Fibroblast of villous mesenchyme (primary cell): ENCODE measurements at regions not wholly inside any gene's neighbourhood (a gene's known extent, or its start where the extent isn't known, plus 50 kb on each side); places are given as distances from the start of the nearest gene placed in this dataset.

Experiments
- DNase-seq: peaks from one replicate; pipeline ENCODE4 v3.0.0-alpha.2; 2010; ENCODE audit warnings: low read depth
- H3K4me3 ChIP-seq: 2 replicates; pipeline ENCODE4 v1.5.1; 2011; ENCODE audit warnings: low read depth, mild to moderate bottlenecking, low read length
- TF ChIP-seq, protein P1 (sequence below): IDR thresholded peaks from 2 replicates; pipeline ENCODE4 v1.5.1; 2012; ENCODE audit warnings: low read depth, mild to moderate bottlenecking, low read length; ENCODE audit not compliant: insufficient read depth

DNA sequence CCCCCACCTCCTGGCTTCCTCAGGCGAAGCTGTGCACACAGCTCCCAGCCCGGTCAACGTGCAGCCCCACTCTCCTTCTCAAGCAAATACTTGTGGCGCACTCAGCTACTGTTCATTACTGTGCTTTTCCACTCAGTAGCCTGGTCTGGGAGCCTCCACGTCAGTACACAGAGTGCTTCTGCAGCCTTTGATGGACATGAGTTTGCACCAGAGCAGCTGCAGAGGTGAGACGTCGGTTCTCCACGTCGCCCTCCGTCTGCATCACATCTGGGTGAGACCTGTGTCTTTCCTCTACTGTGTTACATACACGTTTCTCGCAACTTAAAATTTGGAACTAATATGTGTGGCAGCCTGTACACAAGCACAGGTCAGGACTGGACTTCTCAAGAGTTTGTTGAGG is 334.3 kb downstream of the C16orf95 start:
- TF ChIP-seq, protein P1, sequence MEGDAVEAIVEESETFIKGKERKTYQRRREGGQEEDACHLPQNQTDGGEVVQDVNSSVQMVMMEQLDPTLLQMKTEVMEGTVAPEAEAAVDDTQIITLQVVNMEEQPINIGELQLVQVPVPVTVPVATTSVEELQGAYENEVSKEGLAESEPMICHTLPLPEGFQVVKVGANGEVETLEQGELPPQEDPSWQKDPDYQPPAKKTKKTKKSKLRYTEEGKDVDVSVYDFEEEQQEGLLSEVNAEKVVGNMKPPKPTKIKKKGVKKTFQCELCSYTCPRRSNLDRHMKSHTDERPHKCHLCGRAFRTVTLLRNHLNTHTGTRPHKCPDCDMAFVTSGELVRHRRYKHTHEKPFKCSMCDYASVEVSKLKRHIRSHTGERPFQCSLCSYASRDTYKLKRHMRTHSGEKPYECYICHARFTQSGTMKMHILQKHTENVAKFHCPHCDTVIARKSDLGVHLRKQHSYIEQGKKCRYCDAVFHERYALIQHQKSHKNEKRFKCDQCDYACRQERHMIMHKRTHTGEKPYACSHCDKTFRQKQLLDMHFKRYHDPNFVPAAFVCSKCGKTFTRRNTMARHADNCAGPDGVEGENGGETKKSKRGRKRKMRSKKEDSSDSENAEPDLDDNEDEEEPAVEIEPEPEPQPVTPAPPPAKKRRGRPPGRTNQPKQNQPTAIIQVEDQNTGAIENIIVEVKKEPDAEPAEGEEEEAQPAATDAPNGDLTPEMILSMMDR, result no peak
- no peak for DNase-seq
- H3K4me3 ChIP-seq, result no peak overlapping the region

DNA sequence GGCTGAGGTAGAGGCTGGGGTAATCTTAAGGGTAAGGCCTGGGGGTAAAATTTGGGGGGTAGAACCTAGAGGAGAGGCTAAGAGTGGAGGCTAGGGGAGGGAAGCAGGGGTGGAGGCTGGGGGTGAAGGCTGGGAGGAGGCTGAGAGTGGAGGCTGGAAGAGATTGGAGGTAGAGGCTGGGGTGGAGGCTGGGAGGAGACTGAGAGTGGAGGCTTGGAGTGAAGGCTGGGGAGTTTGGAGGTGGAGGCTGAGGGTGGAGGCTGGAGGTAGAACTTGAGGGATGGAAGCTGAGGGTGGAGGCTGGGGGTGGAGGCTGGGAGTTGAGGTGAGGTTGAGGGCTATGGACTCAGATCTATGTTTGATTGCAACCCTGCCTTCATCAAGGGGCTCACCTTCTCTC is 333.6 kb downstream of the C16orf95 start:
- H3K4me3 ChIP-seq, result no peak overlapping the region
- no peak for DNase-seq
- TF ChIP-seq, protein P1, result no peak

DNA sequence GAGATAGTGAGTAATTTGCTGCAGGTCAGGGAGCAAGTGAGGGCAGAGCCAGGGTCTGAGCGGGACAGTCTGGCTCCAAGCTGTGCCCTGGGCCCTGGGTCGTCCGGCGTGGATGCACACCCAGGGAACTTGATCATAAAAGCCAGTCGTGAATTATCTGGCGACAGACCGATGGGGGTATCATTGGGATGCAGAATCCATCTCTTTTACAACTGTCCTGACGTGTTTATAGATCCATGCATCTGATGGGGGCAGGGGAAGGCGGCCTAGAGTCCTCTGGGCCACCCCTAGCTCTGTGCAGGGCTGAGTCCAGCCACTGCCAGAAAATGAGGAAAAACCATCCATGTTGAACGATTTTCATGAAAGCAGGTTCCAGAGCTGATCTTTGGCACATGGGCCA is 332.8 kb downstream of the C16orf95 start:
- H3K4me3 ChIP-seq, result no peak overlapping the region
- DNase-seq, result no peak
- TF ChIP-seq, protein P1, result no peak

DNA sequence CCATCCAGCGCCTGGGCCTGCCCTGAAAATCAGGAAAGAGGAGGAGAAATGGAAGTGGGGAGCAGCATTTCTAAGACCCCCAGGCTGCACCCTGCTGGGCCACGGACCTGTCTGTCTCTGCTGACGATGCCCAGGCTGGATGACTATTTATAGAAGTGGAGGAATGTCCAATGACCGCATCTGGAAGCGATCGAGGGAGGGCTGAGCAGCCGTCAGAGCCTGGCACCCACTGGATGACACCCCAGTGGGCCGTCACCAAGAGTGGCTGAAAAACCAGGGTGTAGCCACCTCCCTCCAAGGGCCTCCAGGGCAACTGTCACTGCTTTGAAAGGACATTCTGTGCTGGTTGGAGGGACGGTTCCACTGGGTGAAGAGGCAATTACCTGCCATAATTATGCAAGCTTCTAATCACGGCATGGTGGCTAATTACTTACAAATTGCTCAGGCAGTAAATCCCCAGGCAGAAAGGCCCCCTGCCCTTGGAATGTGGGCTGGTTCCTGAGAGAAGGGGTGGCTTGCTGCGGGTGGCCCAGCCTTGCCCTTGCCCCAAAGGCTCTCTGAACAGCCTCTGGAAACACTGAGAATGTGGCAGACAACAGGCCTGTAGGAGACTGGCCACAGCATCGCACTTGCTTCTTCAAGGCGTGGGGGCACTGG is 332.1 kb downstream of the C16orf95 start:
- no peak overlapping the region for H3K4me3 ChIP-seq
- no peak for DNase-seq
- TF ChIP-seq, protein P1, result no peak

DNA sequence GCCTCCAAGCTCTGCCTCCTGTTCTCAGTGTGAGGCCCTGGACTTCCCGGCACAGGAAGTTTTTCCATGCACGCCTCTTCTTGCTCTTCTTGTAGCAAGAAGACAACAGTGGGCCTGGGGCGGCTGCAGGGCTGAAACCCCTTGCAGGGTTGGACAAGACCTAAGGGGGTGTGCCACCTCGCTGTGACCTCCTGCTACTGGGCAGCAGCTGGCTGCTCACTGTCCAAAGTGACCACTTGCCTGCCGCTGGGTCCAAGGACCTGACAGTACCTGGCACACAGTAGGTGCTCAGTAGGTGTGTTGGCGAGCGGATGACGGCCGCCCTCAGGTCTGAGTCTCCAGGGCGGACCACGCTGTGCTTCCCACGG is 331.6 kb downstream of the C16orf95 start:
- TF ChIP-seq, protein P1, result no peak
- DNase-seq, result no peak
- H3K4me3 ChIP-seq, result no peak overlapping the region

DNA sequence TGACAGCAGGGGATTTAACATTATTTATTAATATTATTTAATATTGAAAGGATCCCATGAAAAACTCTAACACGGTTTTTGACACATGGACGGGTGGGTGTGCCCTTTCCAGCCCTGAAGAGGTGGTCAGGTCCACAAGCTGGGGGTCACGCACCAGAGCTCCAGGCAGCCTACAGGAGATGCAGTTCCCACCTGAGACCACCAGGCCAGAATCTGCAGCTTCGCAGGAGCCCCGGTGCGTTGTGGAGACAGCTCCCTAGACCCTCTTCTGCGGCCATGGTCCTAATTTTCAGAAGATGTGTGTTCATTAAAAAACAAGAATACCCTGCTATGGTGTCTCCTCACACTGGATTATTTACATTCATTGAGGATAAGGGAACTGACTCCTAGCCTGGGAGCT is 331.1 kb downstream of the C16orf95 start:
- no peak overlapping the region for H3K4me3 ChIP-seq
- TF ChIP-seq, protein P1, result no peak
- DNase-seq, result no peak
